WTC11 (cell line): ENCODE measurements at regions not wholly inside any gene's neighbourhood (a gene's known extent, or its start where the extent isn't known, plus 50 kb on each side); places are given as distances from the start of the nearest gene placed in this dataset.
A peak's percentile ranks its signal among the peaks of the same experiment; 100 is the strongest.

Source experiments
- ATAC-seq: fragments of 200-7000 bp; cut with Tn5 transposase; 2 replicates; pipeline ENCODE4 v1.10.0; 2021; ENCODE audit warnings: mild to moderate bottlenecking, moderate library complexity
- CTCF ChIA-PET: fragments of 300-600 bp; sonication (Branson Sonifier 250); formaldehyde crosslinking; loops from one replicate; lab custom pipeline; 2021; ENCODE audit warnings: antibody characterized with exemption; lab: Charles Lee
- POLR2A ChIA-PET: fragments of 350-600 bp; sonication (Branson Sonifier 250); formaldehyde crosslinking; loops from one replicate; lab custom pipeline; 2021; ENCODE audit warnings: antibody characterized with exemption; lab: Charles Lee
- DNase-seq: peaks from one replicate; pipeline ENCODE4 v3.0.0; 2021; ENCODE audit warnings: low spot score
- H3K27ac Mint-ChIP-seq: 2 replicates; pipeline ENCODE4 v1.8.0; 2021; ENCODE audit warnings: mixed read lengths
- H3K27me3 Mint-ChIP-seq: 2 replicates; pipeline ENCODE4 v1.8.0; 2021; ENCODE audit warnings: low read depth, mild to moderate bottlenecking, moderate library complexity, mixed read lengths
- H3K36me3 Mint-ChIP-seq: 2 replicates; pipeline ENCODE4 v1.8.0; 2021; ENCODE audit warnings: mixed read lengths
- H3K4me1 Mint-ChIP-seq: 2 replicates; pipeline ENCODE4 v1.8.0; 2022; ENCODE audit warnings: mixed read lengths
- H3K4me3 Mint-ChIP-seq: 2 replicates; pipeline ENCODE4 v1.8.0; 2021; ENCODE audit warnings: mild to moderate bottlenecking, moderate library complexity, mixed read lengths
- H3K9me3 Mint-ChIP-seq: 2 replicates; pipeline ENCODE4 v1.8.0; 2021; ENCODE audit warnings: mixed read lengths
- ELF4 ChIP-seq: sonication (generic); formaldehyde crosslinking; IDR thresholded peaks from 2 replicates; pipeline ENCODE4 v1.8.1; 2022; ENCODE audit warnings: low read depth, mild to moderate bottlenecking, moderate library complexity, missing genetic modification reagents
- ESRRA ChIP-seq: sonication (generic); formaldehyde crosslinking; IDR thresholded peaks from 2 replicates; pipeline ENCODE4 v1.8.1; 2022; ENCODE audit warnings: mild to moderate bottlenecking, missing genetic modification reagents, borderline replicate concordance
- GRHL2 ChIP-seq: fragments of 250-450 bp; sonication (Bioruptor Pico); IDR thresholded peaks from 2 replicates; pipeline ENCODE4 v1.8.0; 2022; ENCODE audit warnings: mild to moderate bottlenecking, moderate library complexity; ENCODE audit not compliant: insufficient replicate concordance, severe bottlenecking
- GTF2I ChIP-seq: fragments of 250-450 bp; sonication (Bioruptor Pico); conservative IDR thresholded peaks from 2 replicates; pipeline ENCODE4 v1.4.0; 2021; ENCODE audit warnings: mild to moderate bottlenecking
- IRF1 ChIP-seq: sonication (generic); formaldehyde crosslinking; IDR thresholded peaks from 2 replicates; pipeline ENCODE4 v1.8.0; 2023; ENCODE audit warnings: missing genetic modification reagents
- JAZF1 ChIP-seq: fragments of 250-450 bp; sonication (Bioruptor Pico); IDR thresholded peaks from 2 replicates; pipeline ENCODE4 v1.9.0; 2021; ENCODE audit warnings: moderate library complexity, mild to moderate bottlenecking, inconsistent platforms
- MLX ChIP-seq: sonication (generic); formaldehyde crosslinking; IDR thresholded peaks from 2 replicates; pipeline ENCODE4 v1.8.1; 2023; ENCODE audit warnings: mild to moderate bottlenecking, missing genetic modification reagents, moderate library complexity
- MXD4 ChIP-seq: fragments of 250-450 bp; sonication (Bioruptor Pico); IDR thresholded peaks from 2 replicates; pipeline ENCODE4 v1.8.0; 2021; ENCODE audit warnings: mild to moderate bottlenecking, moderate library complexity, borderline replicate concordance
- MYBL2 ChIP-seq: sonication (generic); formaldehyde crosslinking; IDR thresholded peaks from 2 replicates; pipeline ENCODE4 v1.8.1; 2023; ENCODE audit warnings: mild to moderate bottlenecking, moderate library complexity, missing genetic modification reagents
- NR2C2 ChIP-seq: sonication (generic); formaldehyde crosslinking; IDR thresholded peaks from 2 replicates; pipeline ENCODE4 v1.8.0; 2022; ENCODE audit warnings: mild to moderate bottlenecking, missing genetic modification reagents
- RELA ChIP-seq: sonication (generic); formaldehyde crosslinking; IDR thresholded peaks from 2 replicates; pipeline ENCODE4 v1.8.1; 2022; ENCODE audit warnings: missing genetic modification reagents, mild to moderate bottlenecking, borderline replicate concordance
- SMAD3 ChIP-seq: sonication (generic); formaldehyde crosslinking; IDR thresholded peaks from 2 replicates; pipeline ENCODE4 v1.8.0; 2022; ENCODE audit warnings: missing genetic modification reagents, mild to moderate bottlenecking, borderline replicate concordance
- SOX15 ChIP-seq: fragments of 250-450 bp; sonication (Bioruptor Pico); IDR thresholded peaks from 2 replicates; pipeline ENCODE4 v1.9.0; 2021; ENCODE audit warnings: mild to moderate bottlenecking
- TEAD4 ChIP-seq: sonication (generic); formaldehyde crosslinking; IDR thresholded peaks from 2 replicates; pipeline ENCODE4 v1.8.0; 2022; ENCODE audit warnings: mild to moderate bottlenecking, missing genetic modification reagents
- USF2 ChIP-seq: sonication (generic); formaldehyde crosslinking; IDR thresholded peaks from 2 replicates; pipeline ENCODE4 v1.8.1; 2023; ENCODE audit warnings: mild to moderate bottlenecking, missing genetic modification reagents, moderate library complexity
- ZNF219 ChIP-seq: sonication (generic); formaldehyde crosslinking; IDR thresholded peaks from 2 replicates; pipeline ENCODE4 v1.8.0; 2023; ENCODE audit warnings: missing genetic modification reagents, mild to moderate bottlenecking, borderline replicate concordance
- ZNF671 ChIP-seq: fragments of 250-450 bp; sonication (Bioruptor Pico); IDR thresholded peaks from 2 replicates; pipeline ENCODE4 v1.8.0; 2021; ENCODE audit warnings: mild to moderate bottlenecking
- TF ChIP-seq, protein P1 (sequence below): fragments of 200-600 bp; IDR thresholded peaks from 2 replicates; pipeline ENCODE4 v1.8.0; 2022; ENCODE audit warnings: antibody characterized with exemption
- TF ChIP-seq, protein P2 (sequence below): sonication (generic); formaldehyde crosslinking; IDR thresholded peaks from 2 replicates; pipeline ENCODE4 v1.8.0; 2022; ENCODE audit warnings: mild to moderate bottlenecking, missing genetic modification reagents
- TF ChIP-seq, protein P3 (sequence below): fragments of 250-450 bp; sonication (Bioruptor Pico); IDR thresholded peaks from 2 replicates; pipeline ENCODE4 v1.8.0; 2021; ENCODE audit warnings: mild to moderate bottlenecking
- TF ChIP-seq, protein P4 (sequence below): sonication (generic); formaldehyde crosslinking; IDR thresholded peaks from 2 replicates; pipeline ENCODE4 v1.8.1; 2022; ENCODE audit warnings: mild to moderate bottlenecking, moderate library complexity, missing genetic modification reagents
- TF ChIP-seq, protein P5 (sequence below): fragments of 250-450 bp; sonication (Bioruptor Pico); IDR thresholded peaks from 2 replicates; pipeline ENCODE4 v1.9.0; 2021; ENCODE audit warnings: mild to moderate bottlenecking

- ChIA-PET CTCF (no interaction called here), POLR2A (no interaction called here)
- no peak for DNase-seq
- Mint-ChIP-seq H3K27me3 (no peaks in the 10 kb centered on the region), H3K4me1 (no peaks in the 10 kb centered on the region), H3K9me3 (no peaks in the 10 kb centered on the region), H3K27ac (no peak overlapping the region), H3K4me3 (no peak overlapping the region), H3K36me3 (no peaks in the 10 kb centered on the region)
- no peak for TF ChIP-seq RELA (CRISPR knock-in tag)
- TF ChIP-seq MLX (CRISPR knock-in tag), result no peak
- no peak for TF ChIP-seq IRF1 (CRISPR knock-in tag)
- TF ChIP-seq NR2C2 (CRISPR knock-in tag), result no peak
- no peak for TF ChIP-seq TEAD4 (CRISPR knock-in tag)
- no peak for TF ChIP-seq MYBL2 (CRISPR knock-in tag)
- no peak for TF ChIP-seq JAZF1 (CRISPR knock-in tag)
- no peak for TF ChIP-seq ZNF219 (CRISPR knock-in tag)
- no peak for ATAC-seq
Observed at GRCh38 chr4:120290553-120290952, 223.9 kb upstream of the MAD2L1 start.

GRCh38 chr4:120286813-120287212 is 220.2 kb upstream of the MAD2L1 start:
- Mint-ChIP-seq H3K27ac (no peak overlapping the region), H3K4me1 (no peaks in the 10 kb centered on the region), H3K4me3 (no peak overlapping the region), H3K9me3 (no peaks in the 10 kb centered on the region), H3K27me3 (no peaks in the 10 kb centered on the region), H3K36me3 (no peaks in the 10 kb centered on the region)
- ATAC-seq, result peak; percentile 73
- DNase-seq, result peak; percentile 19
- TF ChIP-seq, protein P1, sequence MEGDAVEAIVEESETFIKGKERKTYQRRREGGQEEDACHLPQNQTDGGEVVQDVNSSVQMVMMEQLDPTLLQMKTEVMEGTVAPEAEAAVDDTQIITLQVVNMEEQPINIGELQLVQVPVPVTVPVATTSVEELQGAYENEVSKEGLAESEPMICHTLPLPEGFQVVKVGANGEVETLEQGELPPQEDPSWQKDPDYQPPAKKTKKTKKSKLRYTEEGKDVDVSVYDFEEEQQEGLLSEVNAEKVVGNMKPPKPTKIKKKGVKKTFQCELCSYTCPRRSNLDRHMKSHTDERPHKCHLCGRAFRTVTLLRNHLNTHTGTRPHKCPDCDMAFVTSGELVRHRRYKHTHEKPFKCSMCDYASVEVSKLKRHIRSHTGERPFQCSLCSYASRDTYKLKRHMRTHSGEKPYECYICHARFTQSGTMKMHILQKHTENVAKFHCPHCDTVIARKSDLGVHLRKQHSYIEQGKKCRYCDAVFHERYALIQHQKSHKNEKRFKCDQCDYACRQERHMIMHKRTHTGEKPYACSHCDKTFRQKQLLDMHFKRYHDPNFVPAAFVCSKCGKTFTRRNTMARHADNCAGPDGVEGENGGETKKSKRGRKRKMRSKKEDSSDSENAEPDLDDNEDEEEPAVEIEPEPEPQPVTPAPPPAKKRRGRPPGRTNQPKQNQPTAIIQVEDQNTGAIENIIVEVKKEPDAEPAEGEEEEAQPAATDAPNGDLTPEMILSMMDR, result peak; percentile 48
- no peak for TF ChIP-seq ELF4
- ChIA-PET CTCF (interaction anchor here (0.6 to 1.8 kb wide), 4 partner anchors 9 to 823 kb away, joined by 4 to 5 read pairs (median 4); no protein-coding TSS in a partner anchor), POLR2A (interaction anchor here (0.7 kb wide), 1 partner anchor 757 kb away, joined by 3 read pairs; no protein-coding TSS in a partner anchor)

DNA sequence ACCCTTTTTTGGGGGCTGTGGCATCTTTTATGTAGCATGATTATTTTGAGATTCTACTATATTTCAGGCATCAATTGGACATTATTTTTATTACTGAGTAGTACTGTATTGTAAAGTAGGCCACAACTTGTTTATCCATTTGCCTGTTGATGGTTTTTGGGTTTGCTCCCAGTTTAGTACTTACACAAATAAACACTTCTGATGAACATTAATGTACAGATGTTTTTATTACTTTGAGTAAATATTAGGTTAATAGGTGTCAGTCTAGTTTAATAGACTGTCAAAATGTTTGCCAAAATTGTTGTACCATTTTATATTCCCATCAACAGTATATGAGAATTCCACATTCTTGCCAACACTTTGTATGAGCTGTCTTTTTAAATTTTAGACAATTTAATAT is 214.9 kb upstream of the MAD2L1 start:
- peaks cover 7% of the 10 kb centered on the region; the same call in 1 of the 2 replicates for H3K9me3 Mint-ChIP-seq
- no peak for DNase-seq

More for the DNA sequence above, 214.9 kb upstream of the MAD2L1 start:
- no peak for ATAC-seq
- POLR2A ChIA-PET, result no interaction called here
- no peaks in the 10 kb centered on the region for H3K27me3 Mint-ChIP-seq
- peaks cover 6% of the 10 kb centered on the region for H3K4me1 Mint-ChIP-seq
- H3K36me3 Mint-ChIP-seq, result no peaks in the 10 kb centered on the region
- TF ChIP-seq GTF2I (CRISPR knock-in tag) (no peak), MXD4 (CRISPR knock-in tag) (no peak), SMAD3 (CRISPR knock-in tag) (no peak), SOX15 (CRISPR knock-in tag) (no peak), ZNF671 (CRISPR knock-in tag) (no peak), GRHL2 (CRISPR knock-in tag) (no peak), USF2 (no peak), ESRRA (CRISPR knock-in tag) (no peak)
- TF ChIP-seq, protein P2, sequence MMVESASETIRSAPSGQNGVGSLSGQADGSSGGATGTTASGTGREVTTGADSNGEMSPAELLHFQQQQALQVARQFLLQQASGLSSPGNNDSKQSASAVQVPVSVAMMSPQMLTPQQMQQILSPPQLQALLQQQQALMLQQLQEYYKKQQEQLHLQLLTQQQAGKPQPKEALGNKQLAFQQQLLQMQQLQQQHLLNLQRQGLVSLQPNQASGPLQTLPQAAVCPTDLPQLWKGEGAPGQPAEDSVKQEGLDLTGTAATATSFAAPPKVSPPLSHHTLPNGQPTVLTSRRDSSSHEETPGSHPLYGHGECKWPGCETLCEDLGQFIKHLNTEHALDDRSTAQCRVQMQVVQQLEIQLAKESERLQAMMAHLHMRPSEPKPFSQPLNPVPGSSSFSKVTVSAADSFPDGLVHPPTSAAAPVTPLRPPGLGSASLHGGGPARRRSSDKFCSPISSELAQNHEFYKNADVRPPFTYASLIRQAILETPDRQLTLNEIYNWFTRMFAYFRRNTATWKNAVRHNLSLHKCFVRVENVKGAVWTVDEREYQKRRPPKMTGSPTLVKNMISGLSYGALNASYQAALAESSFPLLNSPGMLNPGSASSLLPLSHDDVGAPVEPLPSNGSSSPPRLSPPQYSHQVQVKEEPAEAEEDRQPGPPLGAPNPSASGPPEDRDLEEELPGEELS (CRISPR knock-in tag), result no peak
- TF ChIP-seq, protein P3, sequence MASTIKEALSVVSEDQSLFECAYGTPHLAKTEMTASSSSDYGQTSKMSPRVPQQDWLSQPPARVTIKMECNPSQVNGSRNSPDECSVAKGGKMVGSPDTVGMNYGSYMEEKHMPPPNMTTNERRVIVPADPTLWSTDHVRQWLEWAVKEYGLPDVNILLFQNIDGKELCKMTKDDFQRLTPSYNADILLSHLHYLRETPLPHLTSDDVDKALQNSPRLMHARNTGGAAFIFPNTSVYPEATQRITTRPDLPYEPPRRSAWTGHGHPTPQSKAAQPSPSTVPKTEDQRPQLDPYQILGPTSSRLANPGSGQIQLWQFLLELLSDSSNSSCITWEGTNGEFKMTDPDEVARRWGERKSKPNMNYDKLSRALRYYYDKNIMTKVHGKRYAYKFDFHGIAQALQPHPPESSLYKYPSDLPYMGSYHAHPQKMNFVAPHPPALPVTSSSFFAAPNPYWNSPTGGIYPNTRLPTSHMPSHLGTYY (CRISPR knock-in tag), result no peak
- TF ChIP-seq, protein P4, sequence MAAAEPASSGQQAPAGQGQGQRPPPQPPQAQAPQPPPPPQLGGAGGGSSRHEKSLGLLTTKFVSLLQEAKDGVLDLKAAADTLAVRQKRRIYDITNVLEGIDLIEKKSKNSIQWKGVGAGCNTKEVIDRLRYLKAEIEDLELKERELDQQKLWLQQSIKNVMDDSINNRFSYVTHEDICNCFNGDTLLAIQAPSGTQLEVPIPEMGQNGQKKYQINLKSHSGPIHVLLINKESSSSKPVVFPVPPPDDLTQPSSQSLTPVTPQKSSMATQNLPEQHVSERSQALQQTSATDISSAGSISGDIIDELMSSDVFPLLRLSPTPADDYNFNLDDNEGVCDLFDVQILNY (CRISPR knock-in tag), result no peak
- TF ChIP-seq, protein P5, sequence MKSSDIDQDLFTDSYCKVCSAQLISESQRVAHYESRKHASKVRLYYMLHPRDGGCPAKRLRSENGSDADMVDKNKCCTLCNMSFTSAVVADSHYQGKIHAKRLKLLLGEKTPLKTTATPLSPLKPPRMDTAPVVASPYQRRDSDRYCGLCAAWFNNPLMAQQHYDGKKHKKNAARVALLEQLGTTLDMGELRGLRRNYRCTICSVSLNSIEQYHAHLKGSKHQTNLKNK (CRISPR knock-in tag), result no peak
- TF ChIP-seq, all 79 proteins: peak for 0
- no peak overlapping the region for H3K27ac Mint-ChIP-seq
- CTCF ChIA-PET, result no interaction called here
- H3K4me3 Mint-ChIP-seq, result no peak overlapping the region
